GM23338 (cell line): ENCODE measurements at regions not wholly inside any gene's neighbourhood (a gene's known extent, or its start where the extent isn't known, plus 50 kb on each side); places are given as distances from the start of the nearest gene placed in this dataset.

Experiments
- ATAC-seq: fragments of 200-7000 bp; cut with Tn5 transposase; 3 replicates; pipeline ENCODE4 v1.9.1; 2020
- DNase-seq: peaks from one replicate; pipeline ENCODE4 v3.0.0-alpha.2; 2015; ENCODE audit warnings: low spot score
- H2AFZ ChIP-seq: fragments of 200-600 bp; sonication (generic); 2 replicates; pipeline ENCODE4 v1.8.0; 2016; ENCODE audit warnings: antibody characterized with exemption, mild to moderate bottlenecking, moderate library complexity
- H3F3A ChIP-seq: fragments of 200-600 bp; sonication (generic); replicated peaks from 2 replicates; pipeline ENCODE4 v1.8.0; 2017; ENCODE audit warnings: antibody characterized with exemption, mixed run types, low read depth
- H3K27ac ChIP-seq: fragments of 200-600 bp; sonication (generic); 2 replicates; pipeline ENCODE4 v1.6.1; 2016; ENCODE audit warnings: low read depth
- H3K27me3 ChIP-seq: fragments of 200-600 bp; sonication (generic); 2 replicates; pipeline ENCODE4 v1.8.0; 2016; ENCODE audit warnings: mild to moderate bottlenecking, mixed run types, moderate library complexity; ENCODE audit not compliant: insufficient read depth
- H3K36me3 ChIP-seq: fragments of 200-600 bp; sonication (generic); 2 replicates; pipeline ENCODE4 v1.8.0; 2016; ENCODE audit warnings: mild to moderate bottlenecking; ENCODE audit not compliant: insufficient read depth
- H3K4me1 ChIP-seq: fragments of 200-600 bp; sonication (generic); 2 replicates; pipeline ENCODE4 v1.8.0; 2016; ENCODE audit warnings: mild to moderate bottlenecking, moderate library complexity; ENCODE audit not compliant: insufficient read depth
- H3K4me2 ChIP-seq: fragments of 200-600 bp; sonication (generic); 2 replicates; pipeline ENCODE4 v1.7.1; 2017; ENCODE audit warnings: mixed run types
- H3K4me3 ChIP-seq: fragments of 200-600 bp; sonication (generic); 2 replicates; pipeline ENCODE4 v1.6.1; 2016; ENCODE audit warnings: mixed run types
- H3K79me2 ChIP-seq: fragments of 200-600 bp; sonication (generic); replicated peaks from 2 replicates; pipeline ENCODE4 v1.8.0; 2017; ENCODE audit warnings: mild to moderate bottlenecking; ENCODE audit not compliant: insufficient read depth
- H3K9me2 ChIP-seq: fragments of 200-600 bp; sonication (generic); 2 replicates; pipeline ENCODE4 v1.8.0; 2017; ENCODE audit not compliant: insufficient read depth
- H4K20me1 ChIP-seq: fragments of 200-600 bp; sonication (generic); replicated peaks from 2 replicates; pipeline ENCODE4 v1.8.0; 2017; ENCODE audit warnings: mild to moderate bottlenecking; ENCODE audit not compliant: insufficient read depth
- H3K27ac Mint-ChIP-seq: 2 replicates; pipeline ENCODE4 v1.8.0; 2020; ENCODE audit warnings: inconsistent platforms, mild to moderate bottlenecking, moderate library complexity, mixed read lengths
- H3K27me3 Mint-ChIP-seq: 3 replicates; pipeline ENCODE4 v1.8.0; 2022; ENCODE audit warnings: low read depth, mild to moderate bottlenecking, moderate library complexity, mixed read lengths, inconsistent platforms; ENCODE audit not compliant: insufficient read depth, poor library complexity
- H3K36me3 Mint-ChIP-seq: 3 replicates; pipeline ENCODE4 v1.8.0; 2021; ENCODE audit warnings: low read depth, mild to moderate bottlenecking, inconsistent platforms, moderate library complexity, mixed read lengths
- H3K4me1 Mint-ChIP-seq: 3 replicates; pipeline ENCODE4 v1.8.0; 2020; ENCODE audit warnings: mild to moderate bottlenecking, inconsistent platforms, mixed read lengths
- H3K4me3 Mint-ChIP-seq: 3 replicates; pipeline ENCODE4 v1.8.0; 2021; ENCODE audit warnings: moderate library complexity, mild to moderate bottlenecking, inconsistent platforms, mixed read lengths
- H3K9me3 Mint-ChIP-seq: 3 replicates; pipeline ENCODE4 v1.8.0; 2020; ENCODE audit warnings: moderate library complexity, mild to moderate bottlenecking, inconsistent platforms, mixed read lengths
- CREB1 ChIP-seq: fragments of 250-450 bp; sonication (Bioruptor Pico); IDR thresholded peaks from 2 replicates; pipeline ENCODE4 v1.5.0; 2020; ENCODE audit warnings: low read depth, mild to moderate bottlenecking, moderate library complexity
- ETS1 ChIP-seq: IDR thresholded peaks from 2 replicates; pipeline ENCODE4 v1.6.1; 2016; ENCODE audit warnings: antibody characterized with exemption
- EZH2 ChIP-seq: fragments of 200-600 bp; sonication (generic); IDR thresholded peaks from one replicate; pipeline ENCODE4 v1.8.0; 2017; ENCODE audit warnings: antibody characterized with exemption, mild to moderate bottlenecking, low read depth; ENCODE audit not compliant: unreplicated experiment
- EZH2phosphoT487 ChIP-seq: fragments of 200-600 bp; sonication (generic); IDR thresholded peaks from one replicate; pipeline ENCODE4 v1.8.1; 2018; ENCODE audit warnings: antibody characterized with exemption; ENCODE audit not compliant: unreplicated experiment
- JUNB ChIP-seq: IDR thresholded peaks from one replicate; pipeline ENCODE4 v1.6.1; 2016; ENCODE audit warnings: antibody characterized with exemption; ENCODE audit not compliant: unreplicated experiment
- NANOG ChIP-seq: IDR thresholded peaks from 2 replicates; pipeline ENCODE4 v1.6.1; 2016; ENCODE audit warnings: antibody characterized with exemption, borderline replicate concordance
- POLR2AphosphoS5 ChIP-seq: IDR thresholded peaks from 2 replicates; pipeline ENCODE4 v1.6.1; 2016; ENCODE audit warnings: antibody characterized with exemption, low read depth
- REST ChIP-seq: IDR thresholded peaks from one replicate; pipeline ENCODE4 v1.6.1; 2018; ENCODE audit warnings: antibody characterized with exemption; ENCODE audit not compliant: unreplicated experiment
- STAT1 ChIP-seq: IDR thresholded peaks from one replicate; pipeline ENCODE4 v1.6.1; 2016; ENCODE audit warnings: antibody characterized with exemption; ENCODE audit not compliant: unreplicated experiment
- ZNF114 ChIP-seq: fragments of 250-450 bp; sonication (Bioruptor Pico); IDR thresholded peaks from 2 replicates; pipeline ENCODE4 v1.5.0; 2020; ENCODE audit warnings: mild to moderate bottlenecking, moderate library complexity
- ZNF331 ChIP-seq: fragments of 250-450 bp; sonication (Bioruptor Pico); IDR thresholded peaks from 2 replicates; pipeline ENCODE4 v1.5.0; 2020; ENCODE audit warnings: low read depth, mild to moderate bottlenecking, moderate library complexity
- TF ChIP-seq, protein P1 (sequence below), 2 experiments: fragments of 200-600 bp in 1 of 2; sonication (generic) in 1 of 2; conservative IDR thresholded peaks; 2 replicates each; pipeline versions ENCODE4 v1.5.1 to v1.6.1; 2016 to 2017; ENCODE audit warnings: antibody characterized with exemption in 2 of 2, low read depth in 2 of 2, mild to moderate bottlenecking in 2 of 2, moderate library complexity in 1 of 2

DNA sequence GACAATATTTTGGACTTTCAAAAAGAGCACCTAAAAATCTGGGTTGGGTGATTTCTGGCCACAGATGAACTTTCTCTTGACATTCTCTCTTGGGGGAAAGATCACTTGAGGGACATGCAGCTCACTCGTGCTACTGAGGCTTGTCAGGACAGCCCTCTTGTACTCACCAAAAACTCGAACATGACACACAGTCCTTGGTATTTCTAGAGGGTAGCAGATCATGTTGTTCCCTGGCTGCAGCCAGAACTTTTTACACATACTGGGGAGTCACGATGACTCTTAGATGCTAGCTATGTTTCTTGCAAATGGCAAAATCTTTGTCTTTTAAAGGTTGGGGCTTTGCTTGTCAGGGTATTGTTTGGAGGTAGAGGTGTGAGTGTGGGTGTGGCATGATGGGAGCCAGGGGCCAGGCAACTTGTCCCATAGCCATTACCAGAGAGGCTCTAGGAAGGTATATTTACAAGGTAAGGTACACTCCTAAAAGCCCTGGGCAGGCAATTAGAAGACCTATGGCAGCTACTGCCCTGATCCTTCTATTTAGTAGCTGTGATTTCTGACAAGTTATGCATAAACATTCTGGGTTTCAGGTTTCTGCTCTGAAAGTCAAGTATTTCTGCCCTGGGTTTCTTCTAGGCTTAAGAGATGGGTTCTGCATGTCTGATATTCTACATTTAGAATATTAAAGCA is 241.7 kb upstream of the TLL1 start:
- H3K4me2 ChIP-seq = no peak overlapping the region
- H3K27ac Mint-ChIP-seq = no peak overlapping the region
- no peaks in the 10 kb centered on the region for H4K20me1 ChIP-seq
- H3K27me3 ChIP-seq = no peaks in the 10 kb centered on the region
- peaks cover 1% of the 10 kb centered on the region for H3K27me3 Mint-ChIP-seq
- no peaks in the 10 kb centered on the region for H3K79me2 ChIP-seq
- ATAC-seq = no peak
- H3F3A ChIP-seq = no peaks in the 10 kb centered on the region
- no peaks in the 10 kb centered on the region for H3K36me3 ChIP-seq
- 0 out of 2 replicates have a peak, but pooled peaks cover 10% of the 10 kb centered on the region for H3K4me1 ChIP-seq
- no peak overlapping the region for H3K4me3 Mint-ChIP-seq
- H3K4me3 ChIP-seq = no peak overlapping the region
- peaks cover 9% of the 10 kb centered on the region; the same call in 2 of the 3 replicates for H3K4me1 Mint-ChIP-seq
- no peak for DNase-seq
- TF ChIP-seq ZNF114 (CRISPR knock-in tag) (no peak), CREB1 (CRISPR knock-in tag) (no peak)
- peak overlapping the region; percentile 69; the same call in 1 of the 2 replicates for H2AFZ ChIP-seq
- peaks cover 4% of the 10 kb centered on the region; the same call in 1 of the 3 replicates for H3K36me3 Mint-ChIP-seq
- no peak overlapping the region for H3K27ac ChIP-seq
- no peaks in the 10 kb centered on the region for H3K9me3 Mint-ChIP-seq
- H3K9me2 ChIP-seq = peaks cover 8% of the 10 kb centered on the region

DNA sequence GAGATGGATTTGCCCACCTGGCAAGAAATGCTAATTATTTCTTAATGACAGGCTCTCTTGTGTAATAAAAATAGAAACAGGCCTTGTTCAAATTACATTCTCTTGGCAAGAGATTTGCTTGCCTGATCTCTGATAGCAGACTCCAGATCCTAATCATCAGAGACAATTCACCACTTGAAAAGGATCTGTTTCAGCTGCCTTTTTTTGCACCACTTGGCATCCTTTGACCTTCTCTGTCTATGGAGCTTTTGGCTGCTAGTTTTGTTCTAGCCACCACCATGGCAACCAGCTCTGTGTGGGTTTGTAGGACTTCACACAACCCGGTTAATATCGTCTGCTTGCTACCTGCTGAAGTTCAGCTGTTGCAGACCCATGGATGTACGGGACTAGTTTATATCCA is 241.1 kb upstream of the TLL1 start:
- H4K20me1 ChIP-seq = no peaks in the 10 kb centered on the region
- H3K27ac ChIP-seq = no peak overlapping the region
- H3F3A ChIP-seq = no peaks in the 10 kb centered on the region
- H3K27me3 Mint-ChIP-seq = peaks cover 1% of the 10 kb centered on the region
- DNase-seq = no peak
- no peaks in the 10 kb centered on the region for H3K27me3 ChIP-seq
- peaks cover 9% of the 10 kb centered on the region; the same call in 2 of the 3 replicates for H3K4me1 Mint-ChIP-seq
- no peak overlapping the region for H3K27ac Mint-ChIP-seq
- no peak for ATAC-seq
- peaks cover 8% of the 10 kb centered on the region for H3K9me2 ChIP-seq
- H2AFZ ChIP-seq = peak overlapping the region; percentile 63; the same call in 1 of the 2 replicates
- no peaks in the 10 kb centered on the region for H3K36me3 ChIP-seq
- H3K4me3 ChIP-seq = no peak overlapping the region
- 0 out of 2 replicates have a peak, but pooled peaks cover 10% of the 10 kb centered on the region for H3K4me1 ChIP-seq
- no peaks in the 10 kb centered on the region for H3K79me2 ChIP-seq
- no peaks in the 10 kb centered on the region for H3K9me3 Mint-ChIP-seq
- H3K36me3 Mint-ChIP-seq = peaks cover 4% of the 10 kb centered on the region; the same call in 1 of the 3 replicates
- TF ChIP-seq, protein P1, sequence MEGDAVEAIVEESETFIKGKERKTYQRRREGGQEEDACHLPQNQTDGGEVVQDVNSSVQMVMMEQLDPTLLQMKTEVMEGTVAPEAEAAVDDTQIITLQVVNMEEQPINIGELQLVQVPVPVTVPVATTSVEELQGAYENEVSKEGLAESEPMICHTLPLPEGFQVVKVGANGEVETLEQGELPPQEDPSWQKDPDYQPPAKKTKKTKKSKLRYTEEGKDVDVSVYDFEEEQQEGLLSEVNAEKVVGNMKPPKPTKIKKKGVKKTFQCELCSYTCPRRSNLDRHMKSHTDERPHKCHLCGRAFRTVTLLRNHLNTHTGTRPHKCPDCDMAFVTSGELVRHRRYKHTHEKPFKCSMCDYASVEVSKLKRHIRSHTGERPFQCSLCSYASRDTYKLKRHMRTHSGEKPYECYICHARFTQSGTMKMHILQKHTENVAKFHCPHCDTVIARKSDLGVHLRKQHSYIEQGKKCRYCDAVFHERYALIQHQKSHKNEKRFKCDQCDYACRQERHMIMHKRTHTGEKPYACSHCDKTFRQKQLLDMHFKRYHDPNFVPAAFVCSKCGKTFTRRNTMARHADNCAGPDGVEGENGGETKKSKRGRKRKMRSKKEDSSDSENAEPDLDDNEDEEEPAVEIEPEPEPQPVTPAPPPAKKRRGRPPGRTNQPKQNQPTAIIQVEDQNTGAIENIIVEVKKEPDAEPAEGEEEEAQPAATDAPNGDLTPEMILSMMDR (conservative IDR thresholded peaks at IDR 0.05; ENCODE audit: low read depth in 2 of 2) = no peak
- TF ChIP-seq JUNB = no peak
- TF ChIP-seq EZH2phosphoT487 = no peak
- no peak for TF ChIP-seq STAT1
- H3K4me2 ChIP-seq = no peak overlapping the region
- H3K4me3 Mint-ChIP-seq = no peak overlapping the region

DNA sequence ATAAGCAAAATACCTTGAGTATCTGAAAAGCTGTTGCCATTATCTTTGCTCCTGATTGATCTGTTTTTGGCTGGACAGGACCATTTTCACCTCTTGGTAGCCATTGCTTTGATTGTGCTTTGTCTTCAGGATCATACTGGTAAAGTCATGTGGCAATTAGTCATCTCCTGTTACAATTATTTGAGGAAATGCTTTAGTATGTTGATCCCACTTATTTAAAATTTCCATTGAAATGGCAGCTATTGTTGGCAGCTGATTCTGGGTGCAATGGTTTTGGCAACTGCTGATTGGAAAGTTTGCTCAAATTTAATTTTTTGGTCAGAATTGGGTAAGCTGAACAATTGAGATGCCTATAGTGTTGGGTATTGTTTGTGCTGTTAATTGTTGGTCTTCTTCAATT is 238.3 kb upstream of the TLL1 start:
- 0 out of 2 replicates have a peak, but pooled peaks cover 10% of the 10 kb centered on the region for H3K4me1 ChIP-seq
- no peaks in the 10 kb centered on the region for H3F3A ChIP-seq
- H3K27ac ChIP-seq = no peak overlapping the region
- H3K4me1 Mint-ChIP-seq = peaks cover 9% of the 10 kb centered on the region; the same call in 2 of the 3 replicates
- no peak overlapping the region for H3K27ac Mint-ChIP-seq
- peak overlapping the region; percentile 35; the same call in 1 of the 2 replicates for H2AFZ ChIP-seq
- ATAC-seq (no peak), DNase-seq (no peak)
- no peaks in the 10 kb centered on the region for H3K79me2 ChIP-seq
- no peak overlapping the region for H3K4me3 Mint-ChIP-seq
- H4K20me1 ChIP-seq = no peaks in the 10 kb centered on the region
- peaks cover 1% of the 10 kb centered on the region for H3K27me3 Mint-ChIP-seq
- no peak overlapping the region for H3K4me2 ChIP-seq
- no peaks in the 10 kb centered on the region for H3K27me3 ChIP-seq
- peaks cover 4% of the 10 kb centered on the region; the same call in 1 of the 3 replicates for H3K36me3 Mint-ChIP-seq
- H3K36me3 ChIP-seq = no peaks in the 10 kb centered on the region
- peaks cover 8% of the 10 kb centered on the region for H3K9me2 ChIP-seq
- no peaks in the 10 kb centered on the region for H3K9me3 Mint-ChIP-seq
- no peak overlapping the region for H3K4me3 ChIP-seq
- TF ChIP-seq NANOG (no peak), REST (no peak), CREB1 (CRISPR knock-in tag) (no peak), POLR2AphosphoS5 (no peak), ZNF331 (CRISPR knock-in tag) (no peak), STAT1 (no peak), EZH2phosphoT487 (no peak), ETS1 (no peak), EZH2 (no peak), JUNB (no peak), ZNF114 (CRISPR knock-in tag) (no peak)
